ENCODE measurements at regions not wholly inside any gene's neighbourhood (a gene's known extent, or its start where the extent isn't known, plus 50 kb on each side); places are given as distances from the start of the nearest gene placed in this dataset.
"Not testable (repeated sequence)": the region's sequence is repeated elsewhere in the genome, so short reads cannot be mapped to it uniquely, and the experiment has no call there.

- no peak for ATAC-seq
- DNase-seq: no peak
- Histone ChIP-seq H3K4me3 (no peak overlapping the region), H3K4me1 (no peaks in the 10 kb centered on the region), H3K9me3 (no peaks in the 10 kb centered on the region), H3K27ac (no peak overlapping the region), H3K36me3 (ENCODE audit: insufficient read depth in 1 of 2, low read depth in 1 of 2) (no peaks in the 10 kb centered on the region), H3K27me3 (ENCODE audit: insufficient read depth in 3 of 3, low read length in 2 of 3) (no peaks in the 10 kb centered on the region)
- TF ChIP-seq CTCF (IDR thresholded peaks at IDR 0.05): no peak
- WGBS, 3 donors: 62 to 81% (median 78%) methylated on average over 3 of the region's 3 CpGs
- intact Hi-C loops (cut with DNase I): no loop called here
Observed at GRCh38 chrX:94932278-94932965, 1258.4 kb downstream of the FAM133A start.

GRCh38 chrX:94936722-94937121 lies 1262.7 kb downstream of the FAM133A start:
- ATAC-seq (no peak), DNase-seq (no peak)
- Histone ChIP-seq H3K4me3 (no peak overlapping the region), H3K4me1 (no peaks in the 10 kb centered on the region), H3K36me3 (ENCODE audit: insufficient read depth in 1 of 2, low read depth in 1 of 2) (no peaks in the 10 kb centered on the region), H3K27me3 (ENCODE audit: insufficient read depth in 3 of 3, low read length in 2 of 3) (no peaks in the 10 kb centered on the region), H3K27ac (no peak overlapping the region), H3K9me3 (no peaks in the 10 kb centered on the region)
- TF ChIP-seq CTCF (IDR thresholded peaks at IDR 0.05): no peak
- 76 to 92% (median 90%) methylated on average over 1 of the region's 1 CpG for WGBS, 3 donors
- intact Hi-C loops (cut with DNase I): no loop called here

- Histone ChIP-seq H3K9me3 (no peaks in the 10 kb centered on the region), H3K27ac (no peak overlapping the region), H3K4me1 (no peaks in the 10 kb centered on the region), H3K36me3 (ENCODE audit: insufficient read depth in 1 of 2, low read depth in 1 of 2) (no peaks in the 10 kb centered on the region), H3K4me3 (no peak overlapping the region), H3K27me3 (ENCODE audit: insufficient read depth in 3 of 3, low read length in 2 of 3) (no peaks in the 10 kb centered on the region)
- no peak for TF ChIP-seq CTCF (IDR thresholded peaks at IDR 0.05)
- DNase-seq (no peak), ATAC-seq (no peak)
- whole genome bisulfite sequencing, 3 donors: 62 to 68% (median 62%) methylated on average over 2 of the region's 2 CpGs
- intact Hi-C loops (cut with DNase I): no loop called here
Observed at GRCh38 chrX:94937491-94937890, 1263.5 kb downstream of the FAM133A start.

DNA sequence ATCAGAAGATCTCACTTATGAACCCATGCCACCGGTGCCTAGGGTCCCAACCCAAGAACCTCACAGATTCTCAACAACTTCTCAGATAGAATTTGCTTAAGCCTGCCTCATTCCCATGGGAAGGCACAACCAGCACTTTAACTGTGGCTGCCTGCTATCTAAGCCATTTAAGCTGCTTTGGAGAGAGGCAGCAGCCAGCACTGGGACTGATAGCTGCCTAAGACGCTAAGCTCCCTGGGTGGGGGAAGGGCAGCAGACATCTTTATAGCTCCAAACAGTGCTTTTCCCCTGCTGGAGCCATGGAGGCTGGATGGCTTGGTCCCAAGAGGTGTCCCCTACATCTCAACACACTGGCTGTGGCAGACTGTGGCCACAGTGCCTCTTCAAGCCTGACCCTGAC lies 1268.6 kb downstream of the FAM133A start:
- no peak for TF ChIP-seq CTCF (IDR thresholded peaks at IDR 0.05)
- H3K4me3 ChIP-seq: no peak overlapping the region
- no peaks in the 10 kb centered on the region for H3K4me1 ChIP-seq
- no peaks in the 10 kb centered on the region for H3K27me3 ChIP-seq (ENCODE audit: insufficient read depth in 3 of 3, low read length in 2 of 3)
- intact Hi-C loops (cut with DNase I): no loop called here
- ATAC-seq (no peak), DNase-seq (no peak)
- H3K27ac ChIP-seq: no peak overlapping the region
- 55 to 77% (median 63%) methylated on average over 2 of the region's 2 CpGs for WGBS, 3 donors
- no peaks in the 10 kb centered on the region for H3K36me3 ChIP-seq (ENCODE audit: insufficient read depth in 1 of 2, low read depth in 1 of 2)
- no peaks in the 10 kb centered on the region for H3K9me3 ChIP-seq

DNA sequence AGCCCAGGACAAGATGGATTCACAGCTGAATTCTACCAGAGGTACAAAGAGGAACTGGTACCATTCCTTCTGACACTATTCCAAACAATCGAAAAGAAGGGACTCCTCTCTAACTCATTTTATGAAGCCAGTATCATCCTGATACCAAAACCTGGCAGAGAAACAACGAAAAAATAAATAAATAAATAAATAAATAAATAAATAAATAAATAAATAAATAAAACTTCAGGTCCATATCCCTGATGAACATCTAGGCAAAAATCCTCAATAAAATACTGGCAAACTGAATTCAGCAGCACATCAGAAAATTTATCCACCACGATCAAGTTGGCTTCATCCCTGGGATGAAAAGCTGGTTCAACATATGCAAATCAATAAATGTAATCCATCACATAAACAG lies 1272.1 kb downstream of the FAM133A start:
- intact Hi-C loops (cut with DNase I); H3K27ac ChIP-seq; ATAC-seq; H3K9me3 ChIP-seq; H3K4me3 ChIP-seq; H3K27me3 ChIP-seq (ENCODE audit: insufficient read depth in 3 of 3, low read length in 2 of 3); H3K4me1 ChIP-seq; DNase-seq; H3K36me3 ChIP-seq (ENCODE audit: insufficient read depth in 1 of 2, low read depth in 1 of 2): not testable (repeated sequence)
- 67 to 80% (median 72%) methylated on average over 3 of the region's 3 CpGs for WGBS, 3 donors

All from psoas muscle (tissue), 7 donors.